Embryonic facial prominence (tissue), 1 donor: ENCODE measurements at regions not wholly inside any gene's neighbourhood (a gene's known extent, or its start where the extent isn't known, plus 50 kb on each side); places are given as distances from the start of the nearest gene placed in this dataset.

Experiments
- DNase-seq: peaks from one replicate; pipeline ENCODE4 v3.0.0-alpha.2; 2016; ENCODE audit errors: extremely low spot score

DNA sequence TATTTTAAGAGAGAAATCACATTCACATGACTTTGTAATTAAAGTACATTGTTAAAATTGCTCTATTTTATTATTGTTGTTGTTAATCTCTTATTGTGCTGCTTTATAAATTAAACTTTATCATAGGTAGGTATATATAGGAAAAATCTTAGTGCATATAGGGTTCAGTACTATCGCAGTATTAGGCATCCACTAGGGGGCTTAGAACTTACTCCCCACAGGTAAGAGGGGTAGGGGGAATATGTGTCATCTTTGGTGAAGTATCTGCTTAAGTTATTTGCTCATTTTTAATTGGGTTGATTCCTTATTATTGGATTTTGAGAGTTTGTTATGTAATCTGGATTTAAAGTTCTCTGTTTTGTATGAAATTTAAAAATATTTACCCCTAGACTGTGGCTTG, 385.2 kb downstream of the DUSP10 start:
- no peak for DNase-seq

DNA sequence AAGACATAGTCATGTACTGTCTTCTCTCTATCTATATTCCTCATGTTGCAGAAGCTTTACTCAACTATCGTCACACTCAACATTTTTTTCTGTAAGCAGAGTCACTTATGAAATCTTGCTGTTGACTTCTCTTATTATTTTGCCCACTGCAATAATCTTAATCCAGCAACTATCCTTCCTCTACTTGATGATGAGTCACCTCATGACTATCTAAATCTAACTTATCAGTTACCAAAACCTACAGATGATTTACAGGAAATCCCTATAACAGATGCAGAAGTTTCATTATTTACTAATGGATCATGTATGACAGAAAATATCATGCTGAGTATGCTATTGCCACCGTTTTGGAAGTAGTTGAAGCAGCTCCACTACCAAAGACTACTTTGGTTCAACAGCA, 378.9 kb downstream of the DUSP10 start:
- no peak for DNase-seq

DNA sequence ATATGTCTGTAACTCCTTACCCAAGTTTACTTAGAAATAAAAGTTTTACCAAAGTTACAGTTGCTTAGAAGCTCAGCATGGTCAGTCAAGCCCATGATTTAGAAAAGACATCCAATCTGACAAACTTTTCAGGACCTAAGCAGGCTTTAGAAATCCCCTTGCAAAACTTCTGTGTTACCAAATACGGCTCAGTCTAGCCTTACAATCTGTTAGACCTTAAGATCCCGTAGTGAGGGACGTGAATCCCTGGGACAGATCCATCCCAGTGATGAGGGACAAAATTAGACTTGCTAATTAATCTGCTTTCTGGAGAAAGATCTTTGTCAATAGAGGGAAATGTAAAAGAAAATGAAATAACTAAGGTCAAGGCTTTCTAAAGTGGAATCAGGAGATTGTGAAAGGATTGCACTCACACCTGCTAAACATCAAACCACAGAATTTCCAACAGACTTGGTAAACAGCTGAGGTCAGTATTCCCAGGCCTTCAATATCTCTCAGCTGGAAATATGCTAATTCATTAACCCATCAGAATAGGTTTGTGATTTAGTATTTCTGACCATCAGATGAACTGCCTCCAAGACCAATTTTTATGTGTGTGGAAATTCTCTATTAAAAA, 375.3 kb downstream of the DUSP10 start:
- DNase-seq: no peak

DNA sequence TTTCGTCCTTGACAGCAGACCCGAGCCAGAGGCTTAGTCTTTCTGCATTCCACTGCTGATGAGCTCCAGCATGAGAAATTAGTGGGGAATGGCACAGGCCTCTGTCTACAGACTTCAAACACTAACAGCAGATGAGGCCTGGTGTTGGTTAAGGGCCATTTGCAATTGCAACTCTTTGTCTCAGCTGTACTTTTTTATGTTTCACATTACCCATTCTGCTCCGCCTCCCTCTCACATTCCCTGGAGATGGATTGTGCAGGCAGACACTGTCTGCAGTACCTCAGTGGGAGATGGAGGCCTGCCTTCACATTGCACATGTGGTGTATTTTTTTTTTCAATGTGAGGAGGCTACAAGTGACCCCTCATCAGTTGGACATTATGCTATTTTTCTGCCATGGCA, 370.2 kb downstream of the DUSP10 start:
- no peak for DNase-seq

DNA sequence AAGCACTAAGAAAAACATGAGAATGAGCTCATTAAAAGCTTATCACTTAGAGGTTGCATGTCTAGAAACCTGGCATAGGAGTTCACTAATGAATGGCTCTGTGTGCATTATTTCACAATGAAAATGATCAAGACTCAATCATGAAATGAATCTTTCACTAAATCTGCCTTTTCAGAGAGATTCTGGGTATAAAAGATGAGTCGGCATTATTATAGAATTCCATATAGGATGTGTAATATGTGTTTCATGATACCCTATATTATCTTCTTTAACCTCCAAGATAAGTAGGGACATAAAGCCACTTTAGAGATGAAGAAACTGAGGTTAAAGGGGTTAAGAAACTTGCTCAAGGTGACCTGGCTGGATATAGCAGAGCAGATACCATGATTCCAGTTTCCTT, 368.1 kb downstream of the DUSP10 start:
- no peak for DNase-seq

GRCh38 chr1:221376286-221376685, 365.6 kb downstream of the DUSP10 start:
- no peak for DNase-seq

DNA sequence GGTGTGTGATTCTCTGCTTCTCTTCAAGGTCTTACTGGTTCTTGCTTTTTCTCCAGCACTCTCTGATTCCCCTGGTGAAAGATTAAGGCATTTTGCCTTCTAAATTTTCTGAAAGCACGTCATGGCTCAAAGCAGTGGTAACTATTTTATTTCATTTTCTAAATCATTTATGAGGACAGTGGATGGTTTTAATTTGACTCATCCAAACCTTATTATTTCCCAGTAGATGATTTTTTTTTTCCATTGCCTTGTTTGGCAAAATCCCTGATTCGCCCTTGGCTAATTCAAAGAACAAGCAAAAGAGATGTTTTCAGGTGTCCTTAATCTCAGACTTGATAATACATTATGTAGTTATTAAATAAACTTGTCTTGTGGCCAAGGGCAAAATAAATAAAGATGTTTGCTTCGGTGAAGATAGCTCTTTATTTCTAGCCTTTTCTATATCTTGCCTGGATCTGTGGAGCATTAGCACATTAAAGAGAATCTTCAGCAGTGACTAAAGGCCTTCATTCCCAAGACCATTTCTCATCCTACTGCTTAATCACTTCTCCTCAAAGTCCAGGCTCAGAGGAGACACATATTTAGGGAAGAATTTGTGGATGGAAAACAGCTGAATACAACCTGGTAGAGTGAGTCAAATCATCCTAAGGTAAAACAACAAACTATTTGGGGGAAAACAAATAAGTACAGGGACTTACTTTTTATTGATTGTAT, 359.8 kb downstream of the DUSP10 start:
- DNase-seq: no peak

DNA sequence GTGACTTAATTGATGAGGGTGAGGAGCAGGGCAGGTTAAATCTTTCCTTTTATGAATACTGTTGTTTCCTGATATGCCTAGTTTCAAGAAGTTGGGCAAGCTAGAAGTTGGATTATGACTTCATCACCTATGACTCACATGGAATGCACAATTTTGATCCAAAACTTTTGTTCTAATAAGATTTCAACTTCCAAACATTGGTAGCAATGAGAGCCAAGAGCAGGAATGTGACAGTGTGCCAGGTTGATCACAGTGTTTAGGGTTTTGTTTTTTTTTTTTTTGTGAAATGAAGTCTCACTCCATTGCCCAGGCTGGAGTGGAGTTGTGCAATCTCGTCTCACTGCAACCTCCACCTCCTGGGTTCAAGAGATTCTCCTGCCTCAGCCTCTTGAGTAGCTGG, 349.4 kb downstream of the DUSP10 start:
- no peak for DNase-seq

DNA sequence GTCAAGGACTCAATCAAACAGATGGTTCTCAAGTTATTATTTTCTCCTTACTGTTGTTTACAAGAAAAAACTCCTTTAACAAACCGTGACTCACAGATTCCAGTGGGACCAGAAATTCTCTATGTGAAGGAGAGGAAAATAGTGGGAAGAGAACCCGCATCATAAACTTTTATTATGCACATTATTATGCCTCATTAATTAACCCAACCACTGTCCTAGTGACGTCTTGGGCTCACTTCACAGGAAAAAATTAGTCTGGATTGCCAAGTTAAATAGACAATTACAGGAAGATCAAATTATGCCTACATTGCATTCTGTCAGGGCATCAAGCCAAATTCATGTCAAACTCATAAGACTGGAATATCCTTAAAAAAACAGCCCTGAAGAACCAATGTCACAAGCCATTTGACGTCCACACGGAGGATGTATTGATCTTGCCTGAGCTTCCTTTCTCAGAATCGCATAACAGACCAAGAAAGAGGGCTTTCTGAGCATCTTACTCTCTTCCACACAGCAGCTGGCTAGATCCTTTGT, 347.8 kb downstream of the DUSP10 start:
- DNase-seq: peak; percentile 9

- DNase-seq: no peak
Observed at GRCh38 chr1:221396526-221396925, 345.4 kb downstream of the DUSP10 start.

GRCh38 chr1:221397141-221397540, 344.7 kb downstream of the DUSP10 start:
- DNase-seq: no peak

- DNase-seq: no peak
Observed at GRCh38 chr1:221397606-221398005, 344.3 kb downstream of the DUSP10 start.

- DNase-seq: no peak
Observed at GRCh38 chr1:221405146-221405545, 336.7 kb downstream of the DUSP10 start.

DNA sequence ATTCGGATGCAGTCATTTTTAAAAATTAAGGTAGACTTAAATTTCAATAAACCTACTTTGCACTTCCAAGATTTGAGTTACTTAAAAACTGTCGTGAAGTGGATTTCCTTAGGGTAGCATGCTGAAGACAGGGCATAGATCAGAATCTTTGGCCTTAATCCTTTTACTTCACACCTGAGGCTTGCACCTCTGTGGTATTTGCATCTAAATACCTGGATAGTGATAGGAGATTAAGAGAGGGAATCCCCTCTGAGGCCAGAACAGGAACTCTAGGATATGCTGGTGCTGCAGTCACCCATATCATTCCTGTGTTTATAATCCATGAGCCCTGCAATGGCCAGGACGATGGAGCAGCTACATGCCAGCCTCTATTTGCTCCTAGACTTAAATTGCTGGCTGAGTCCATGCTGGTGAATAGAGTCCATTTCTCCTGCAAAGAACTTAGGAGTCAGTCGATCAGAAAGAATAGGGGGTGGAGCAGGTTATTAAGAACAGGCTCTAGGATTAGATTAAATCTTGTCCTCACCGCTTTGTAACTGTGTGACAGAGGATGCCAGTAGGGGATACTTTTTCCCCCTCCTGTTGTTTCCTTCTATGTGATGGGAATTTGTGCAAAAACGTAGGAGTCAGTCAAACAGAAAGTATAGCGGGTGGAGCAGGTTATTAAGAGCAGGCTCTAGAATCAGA, 333.6 kb downstream of the DUSP10 start:
- DNase-seq: no peak

GRCh38 chr1:221411283-221411682, 330.6 kb downstream of the DUSP10 start:
- DNase-seq: no peak

- no peak for DNase-seq
Observed at GRCh38 chr1:221414772-221415539, 326.9 kb downstream of the DUSP10 start.

DNA sequence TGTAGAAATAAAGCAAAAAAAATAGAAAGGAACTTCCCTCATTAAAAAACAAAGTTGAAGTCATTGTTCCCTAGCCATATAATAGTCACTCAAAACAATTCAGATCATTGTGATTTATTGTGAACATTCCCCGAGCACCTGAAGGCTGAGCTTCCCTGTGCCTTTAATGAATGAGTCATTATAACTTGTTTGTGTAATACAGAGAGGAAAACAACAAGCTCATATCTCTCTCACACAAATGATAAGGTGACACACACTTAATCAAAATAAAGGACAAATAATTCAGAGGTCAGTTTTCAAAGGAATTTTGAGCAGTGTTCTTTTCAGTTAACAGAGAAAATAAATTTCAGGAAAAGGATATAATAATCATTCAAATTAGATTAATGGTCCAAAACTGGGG, 326.2 kb downstream of the DUSP10 start:
- no peak for DNase-seq

GRCh38 chr1:221416142-221416541, 325.7 kb downstream of the DUSP10 start:
- DNase-seq: no peak

DNA sequence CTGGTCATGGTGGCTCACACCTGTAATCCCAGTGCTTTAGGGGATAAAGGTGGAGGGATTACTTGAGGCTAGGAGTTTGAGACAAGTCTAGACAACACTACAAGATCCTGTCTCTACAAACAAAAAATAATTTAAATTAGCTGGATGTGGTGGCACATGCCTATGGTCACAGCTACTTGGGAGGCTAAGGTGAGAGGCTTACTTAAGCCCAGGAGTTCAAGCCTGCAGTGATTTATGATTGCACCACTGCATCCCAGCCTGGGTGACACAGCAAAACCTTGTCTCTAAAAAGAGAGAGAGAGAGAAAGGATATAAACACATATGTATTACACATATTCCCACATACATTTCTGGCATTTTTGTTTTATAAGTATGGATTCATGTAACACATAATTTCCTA, 325.2 kb downstream of the DUSP10 start:
- DNase-seq: no peak

- DNase-seq: no peak
Observed at GRCh38 chr1:221418346-221418745, 323.5 kb downstream of the DUSP10 start.

- no peak for DNase-seq
Observed at GRCh38 chr1:221419513-221420095, 322.3 kb downstream of the DUSP10 start.

- no peak for DNase-seq
Observed at GRCh38 chr1:221429264-221429663, 312.6 kb downstream of the DUSP10 start.
